ENCODE measurements at regions not wholly inside any gene's neighbourhood (a gene's known extent, or its start where the extent isn't known, plus 50 kb on each side); places are given as distances from the start of the nearest gene placed in this dataset.

DNA sequence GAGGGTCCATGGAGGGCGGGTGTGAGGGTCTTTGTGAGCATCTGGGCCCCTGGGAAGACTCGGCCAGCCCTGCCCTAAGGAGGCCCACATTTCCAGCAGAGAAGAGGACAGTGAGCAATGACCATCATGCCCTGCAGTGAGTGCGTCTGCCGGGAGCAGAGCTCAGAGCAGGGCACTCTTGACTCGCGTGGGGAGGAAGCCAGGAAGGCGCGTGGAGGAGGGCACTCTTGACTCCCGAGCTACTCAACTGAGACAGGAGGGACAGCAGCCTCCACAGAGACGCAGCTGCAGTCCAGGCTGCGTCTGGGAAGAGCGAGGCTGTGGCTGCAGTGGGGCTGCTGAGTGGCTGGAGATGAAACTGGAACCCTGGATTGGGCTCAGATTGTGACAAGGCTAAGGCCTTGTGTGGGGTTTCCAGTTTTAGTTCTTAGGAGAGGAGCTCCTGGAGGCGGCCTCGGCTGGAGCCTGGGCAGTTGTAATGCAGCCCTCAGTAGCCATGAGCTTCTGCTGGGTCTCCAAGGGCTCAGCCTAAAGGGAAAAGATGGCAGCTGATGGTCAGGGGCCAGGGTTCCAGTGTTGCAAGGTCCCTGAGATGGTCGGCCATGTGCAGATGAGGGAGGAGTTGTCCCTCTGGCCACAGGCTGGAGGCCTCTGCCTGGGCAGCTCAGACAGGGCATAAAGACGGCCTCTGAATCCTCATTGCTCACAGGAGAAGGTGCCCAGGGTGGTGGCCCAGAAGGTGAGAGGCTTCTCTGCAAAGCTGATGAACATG is 264.7 kb upstream of the B3GAT1 start:
- no peaks in the 10 kb centered on the region for H3K27me3 ChIP-seq
- 75 to 76% methylated on average over 15 to 16 of the region's 16 CpGs for WGBS, 2 donors
- no peak for TF ChIP-seq POLR2A (IDR thresholded peaks at IDR 0.05)
- TF ChIP-seq, protein P1, sequence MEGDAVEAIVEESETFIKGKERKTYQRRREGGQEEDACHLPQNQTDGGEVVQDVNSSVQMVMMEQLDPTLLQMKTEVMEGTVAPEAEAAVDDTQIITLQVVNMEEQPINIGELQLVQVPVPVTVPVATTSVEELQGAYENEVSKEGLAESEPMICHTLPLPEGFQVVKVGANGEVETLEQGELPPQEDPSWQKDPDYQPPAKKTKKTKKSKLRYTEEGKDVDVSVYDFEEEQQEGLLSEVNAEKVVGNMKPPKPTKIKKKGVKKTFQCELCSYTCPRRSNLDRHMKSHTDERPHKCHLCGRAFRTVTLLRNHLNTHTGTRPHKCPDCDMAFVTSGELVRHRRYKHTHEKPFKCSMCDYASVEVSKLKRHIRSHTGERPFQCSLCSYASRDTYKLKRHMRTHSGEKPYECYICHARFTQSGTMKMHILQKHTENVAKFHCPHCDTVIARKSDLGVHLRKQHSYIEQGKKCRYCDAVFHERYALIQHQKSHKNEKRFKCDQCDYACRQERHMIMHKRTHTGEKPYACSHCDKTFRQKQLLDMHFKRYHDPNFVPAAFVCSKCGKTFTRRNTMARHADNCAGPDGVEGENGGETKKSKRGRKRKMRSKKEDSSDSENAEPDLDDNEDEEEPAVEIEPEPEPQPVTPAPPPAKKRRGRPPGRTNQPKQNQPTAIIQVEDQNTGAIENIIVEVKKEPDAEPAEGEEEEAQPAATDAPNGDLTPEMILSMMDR (IDR thresholded peaks at IDR 0.05), result no peak
- intact Hi-C loops (cut with DNase I), result no loop called here
- DNase-seq (no peak), ATAC-seq (no peak)
- no peaks in the 10 kb centered on the region for H3K4me1 ChIP-seq
- no peaks in the 10 kb centered on the region for H3K36me3 ChIP-seq (replicated peaks in 1 of 2; ENCODE audit: insufficient read depth in 1 of 2, low read depth in 2 of 2)
- H3K4me3 ChIP-seq, result no peak overlapping the region
- H3K9me3 ChIP-seq, result peaks cover 0 to 6% (median 0%) of the 10 kb centered on the region in 3 donors
- no peak overlapping the region for H3K27ac ChIP-seq

DNA sequence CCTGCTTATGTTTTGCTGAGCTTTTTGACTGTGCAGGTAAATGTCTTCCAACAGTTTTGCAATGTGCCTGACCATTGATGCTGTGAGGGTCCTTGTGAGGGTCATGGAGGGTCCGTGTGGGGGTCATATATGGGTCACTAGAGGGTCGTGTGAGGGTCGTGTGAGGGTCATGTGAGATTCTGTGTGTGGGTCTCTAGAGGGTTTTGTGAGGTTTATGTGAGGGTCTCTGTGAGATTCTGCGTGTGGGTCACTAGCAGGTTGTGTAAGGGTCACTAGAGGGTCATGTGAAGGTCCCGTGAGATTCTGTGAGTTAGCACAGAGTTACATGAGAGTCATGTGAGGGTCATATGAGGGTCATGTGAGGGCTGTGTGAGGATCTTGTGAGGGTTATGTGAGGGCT is 263.9 kb upstream of the B3GAT1 start:
- 57 to 63% methylated on average over 5 of the region's 5 CpGs for WGBS, 2 donors
- Histone ChIP-seq H3K4me3 (no peak overlapping the region), H3K27ac (no peak overlapping the region), H3K4me1 (no peaks in the 10 kb centered on the region), H3K36me3 (replicated peaks in 1 of 2; ENCODE audit: insufficient read depth in 1 of 2, low read depth in 2 of 2) (no peaks in the 10 kb centered on the region), H3K9me3 (peaks cover 0 to 6% (median 0%) of the 10 kb centered on the region in 3 donors), H3K27me3 (no peaks in the 10 kb centered on the region)
- intact Hi-C loops (cut with DNase I), result no loop called here
- ATAC-seq (no peak), DNase-seq (no peak)
- TF ChIP-seq POLR2A (IDR thresholded peaks at IDR 0.05), result no peak
- TF ChIP-seq, protein P1 (IDR thresholded peaks at IDR 0.05), result no peak

DNA sequence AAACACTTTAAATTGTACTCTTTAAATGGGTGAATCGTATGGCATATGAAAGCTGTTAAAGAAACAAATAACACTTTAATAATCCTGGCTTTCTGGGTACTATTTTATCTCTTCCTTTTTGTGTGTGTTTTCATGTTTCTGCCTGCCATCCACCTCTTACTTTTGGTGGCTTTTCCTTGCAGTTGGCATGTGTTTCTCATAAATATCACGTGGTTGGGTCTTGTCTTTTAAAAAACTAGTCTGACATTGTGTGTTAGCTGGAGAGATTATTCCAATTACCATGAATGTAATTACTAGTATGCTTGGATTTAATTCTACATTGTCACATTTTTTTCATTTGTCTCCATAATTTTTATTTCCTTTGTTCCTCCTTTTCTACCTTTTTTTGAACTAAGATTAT is 262.9 kb upstream of the B3GAT1 start:
- peaks cover 0 to 6% (median 0%) of the 10 kb centered on the region in 3 donors for H3K9me3 ChIP-seq
- no peaks in the 10 kb centered on the region for H3K27me3 ChIP-seq
- H3K27ac ChIP-seq, result no peak overlapping the region
- no peaks in the 10 kb centered on the region for H3K4me1 ChIP-seq
- intact Hi-C loops (cut with DNase I), result no loop called here
- ATAC-seq (no peak), DNase-seq (no peak)
- no peak for TF ChIP-seq POLR2A (IDR thresholded peaks at IDR 0.05)
- TF ChIP-seq, protein P1 (IDR thresholded peaks at IDR 0.05), result no peak
- H3K4me3 ChIP-seq, result no peak overlapping the region
- no peaks in the 10 kb centered on the region for H3K36me3 ChIP-seq (replicated peaks in 1 of 2; ENCODE audit: insufficient read depth in 1 of 2, low read depth in 2 of 2)
- WGBS, 2 donors, result 47 to 48% methylated on average over 2 of the region's 2 CpGs

DNA sequence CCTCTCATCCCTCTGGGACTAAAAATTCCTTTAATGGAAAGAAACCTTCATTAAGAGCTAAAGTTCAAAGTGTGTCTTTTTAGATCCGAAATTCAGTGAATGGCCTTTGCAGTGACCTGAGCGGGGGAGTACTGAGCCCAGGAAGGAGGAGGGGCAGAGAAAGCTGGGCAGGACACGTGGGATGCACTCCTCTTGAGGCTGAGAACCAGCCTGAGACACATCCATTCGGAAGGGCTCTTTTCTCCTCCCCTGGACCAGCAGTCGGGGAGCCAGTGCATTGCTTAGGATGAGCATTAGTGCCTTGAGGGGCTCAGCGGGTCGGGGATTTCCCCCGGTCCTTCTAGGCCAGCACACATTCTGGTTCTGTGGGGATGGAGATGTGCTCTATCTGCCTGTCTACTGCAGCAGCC is 258.9 kb upstream of the B3GAT1 start:
- WGBS, 2 donors, result 44 to 47% methylated on average over 8 of the region's 8 CpGs
- ATAC-seq, result no peak
- H3K36me3 ChIP-seq (replicated peaks in 1 of 2; ENCODE audit: insufficient read depth in 1 of 2, low read depth in 2 of 2), result no peaks in the 10 kb centered on the region
- no peak for DNase-seq
- H3K9me3 ChIP-seq, result peaks cover 0 to 6% (median 0%) of the 10 kb centered on the region in 3 donors
- TF ChIP-seq POLR2A (IDR thresholded peaks at IDR 0.05), result no peak
- TF ChIP-seq, protein P1 (IDR thresholded peaks at IDR 0.05), result no peak
- intact Hi-C loops (cut with DNase I), result no loop called here
- H3K27ac ChIP-seq, result no peak overlapping the region
- H3K4me3 ChIP-seq, result no peak overlapping the region
- no peaks in the 10 kb centered on the region for H3K4me1 ChIP-seq
- no peaks in the 10 kb centered on the region for H3K27me3 ChIP-seq

Data from body of pancreas (tissue), 4 donors.